HEK293T (cell line): ENCODE measurements at regions not wholly inside any gene's neighbourhood (a gene's known extent, or its start where the extent isn't known, plus 50 kb on each side); places are given as distances from the start of the nearest gene placed in this dataset.

Experiments used
- CTCF ChIA-PET: fragments of 350-600 bp; formaldehyde crosslinking; extraction: SDS; loops from one replicate; lab custom pipeline; 2021; ENCODE audit warnings: antibody characterized with exemption, inconsistent platforms; lab: Yijun Ruan, JAX
- POLR2A ChIA-PET: fragments of 350-600 bp; formaldehyde crosslinking; extraction: SDS; loops from one replicate; lab custom pipeline; 2020; ENCODE audit warnings: antibody characterized with exemption, inconsistent platforms; lab: Yijun Ruan, JAX
- DNase-seq: peaks from one replicate; pipeline ENCODE4 v3.0.0; 2012; ENCODE audit warnings: mixed read lengths; ENCODE audit errors: extremely low spot score
- ARNT ChIP-seq: fragments of 450-650 bp; IDR thresholded peaks from 2 replicates; pipeline ENCODE4 v1.6.1; 2017; ENCODE audit warnings: mild to moderate bottlenecking
- BHLHE40 ChIP-seq: fragments of 450-650 bp; IDR thresholded peaks from 2 replicates; pipeline ENCODE4 v1.6.1; 2016; ENCODE audit warnings: mild to moderate bottlenecking, moderate library complexity, borderline replicate concordance
- CTBP1 ChIP-seq: fragments of 450-650 bp; IDR thresholded peaks from 2 replicates; pipeline ENCODE4 v1.6.1; 2016; ENCODE audit warnings: borderline replicate concordance
- ELF4 ChIP-seq: fragments of 450-650 bp; IDR thresholded peaks from 2 replicates; pipeline ENCODE4 v1.6.1; 2017; ENCODE audit warnings: antibody characterized with exemption
- FOXA1 ChIP-seq: fragments of 450-650 bp; IDR thresholded peaks from 2 replicates; pipeline ENCODE4 v1.6.1; 2016; ENCODE audit warnings: mild to moderate bottlenecking
- FOXK2 ChIP-seq: fragments of 450-650 bp; IDR thresholded peaks from 2 replicates; pipeline ENCODE4 v1.6.1; 2016; ENCODE audit warnings: mild to moderate bottlenecking
- FOXM1 ChIP-seq: fragments of 450-650 bp; IDR thresholded peaks from 2 replicates; pipeline ENCODE4 v1.6.1; 2017; ENCODE audit warnings: mild to moderate bottlenecking, borderline replicate concordance
- HDGF ChIP-seq: fragments of 450-650 bp; IDR thresholded peaks from 2 replicates; pipeline ENCODE4 v1.6.1; 2017; ENCODE audit warnings: antibody characterized with exemption, borderline replicate concordance
- L3MBTL2 ChIP-seq: fragments of 450-650 bp; conservative IDR thresholded peaks from 2 replicates; pipeline ENCODE4 v1.6.1; 2016; ENCODE audit warnings: mild to moderate bottlenecking
- LEF1 ChIP-seq: fragments of 450-650 bp; IDR thresholded peaks from 2 replicates; pipeline ENCODE4 v1.6.1; 2017; ENCODE audit warnings: mild to moderate bottlenecking, borderline replicate concordance
- NFRKB ChIP-seq: fragments of 450-650 bp; IDR thresholded peaks from 2 replicates; pipeline ENCODE4 v1.6.1; 2016; ENCODE audit warnings: mild to moderate bottlenecking, moderate library complexity
- SP1 ChIP-seq: fragments of 450-650 bp; IDR thresholded peaks from 2 replicates; pipeline ENCODE4 v1.6.1; 2017
- SUZ12 ChIP-seq: fragments of 450-650 bp; IDR thresholded peaks from 2 replicates; pipeline ENCODE4 v1.6.1; 2016; ENCODE audit warnings: mild to moderate bottlenecking
- TARDBP ChIP-seq: fragments of 450-650 bp; IDR thresholded peaks from 2 replicates; pipeline ENCODE4 v1.6.1; 2016
- ZNF384 ChIP-seq: fragments of 450-650 bp; IDR thresholded peaks from 2 replicates; pipeline ENCODE4 v1.6.1; 2016
- TF ChIP-seq, protein P1 (sequence below): fragments of 450-650 bp; IDR thresholded peaks from 2 replicates; pipeline ENCODE4 v1.6.1; 2016

DNA sequence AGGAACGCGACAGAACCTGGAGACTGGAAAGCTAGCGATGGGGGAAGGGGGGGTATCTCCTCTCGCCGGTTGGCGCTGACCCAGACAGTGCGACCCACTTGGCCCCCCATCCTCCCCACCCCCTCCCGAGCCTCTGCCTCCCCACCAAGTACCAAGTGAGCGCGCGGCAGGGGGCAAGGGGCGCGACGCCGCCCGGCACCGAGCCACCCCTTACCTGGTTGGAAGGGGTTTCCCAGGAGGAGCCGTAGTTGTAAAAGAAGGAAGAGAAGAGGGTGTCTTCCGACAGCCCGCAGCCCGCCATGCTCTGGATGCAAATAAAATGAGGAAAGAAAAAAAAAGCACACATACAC is 112.2 kb downstream of the DHX15 start:
- TF ChIP-seq ELF4 (no peak), LEF1 (no peak), NFRKB (no peak), BHLHE40 (no peak), FOXK2 (no peak), HDGF (no peak), ZNF384 (no peak), ARNT (no peak), FOXM1 (no peak), FOXA1 (no peak), SUZ12 (no peak), TARDBP (no peak), SP1 (no peak), CTBP1 (no peak), L3MBTL2 (no peak)
- TF ChIP-seq, protein P1, sequence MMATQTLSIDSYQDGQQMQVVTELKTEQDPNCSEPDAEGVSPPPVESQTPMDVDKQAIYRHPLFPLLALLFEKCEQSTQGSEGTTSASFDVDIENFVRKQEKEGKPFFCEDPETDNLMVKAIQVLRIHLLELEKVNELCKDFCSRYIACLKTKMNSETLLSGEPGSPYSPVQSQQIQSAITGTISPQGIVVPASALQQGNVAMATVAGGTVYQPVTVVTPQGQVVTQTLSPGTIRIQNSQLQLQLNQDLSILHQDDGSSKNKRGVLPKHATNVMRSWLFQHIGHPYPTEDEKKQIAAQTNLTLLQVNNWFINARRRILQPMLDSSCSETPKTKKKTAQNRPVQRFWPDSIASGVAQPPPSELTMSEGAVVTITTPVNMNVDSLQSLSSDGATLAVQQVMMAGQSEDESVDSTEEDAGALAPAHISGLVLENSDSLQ, result no peak
- no peak for DNase-seq
- POLR2A ChIA-PET, result interaction anchor here (0.6 kb wide), 1 partner anchor 42 kb away, joined by 3 read pairs; no protein-coding TSS in a partner anchor
- CTCF ChIA-PET, result interaction anchor here (1.0 kb wide), 1 partner anchor 14 kb away, joined by 3 read pairs; no protein-coding TSS in a partner anchor

DNA sequence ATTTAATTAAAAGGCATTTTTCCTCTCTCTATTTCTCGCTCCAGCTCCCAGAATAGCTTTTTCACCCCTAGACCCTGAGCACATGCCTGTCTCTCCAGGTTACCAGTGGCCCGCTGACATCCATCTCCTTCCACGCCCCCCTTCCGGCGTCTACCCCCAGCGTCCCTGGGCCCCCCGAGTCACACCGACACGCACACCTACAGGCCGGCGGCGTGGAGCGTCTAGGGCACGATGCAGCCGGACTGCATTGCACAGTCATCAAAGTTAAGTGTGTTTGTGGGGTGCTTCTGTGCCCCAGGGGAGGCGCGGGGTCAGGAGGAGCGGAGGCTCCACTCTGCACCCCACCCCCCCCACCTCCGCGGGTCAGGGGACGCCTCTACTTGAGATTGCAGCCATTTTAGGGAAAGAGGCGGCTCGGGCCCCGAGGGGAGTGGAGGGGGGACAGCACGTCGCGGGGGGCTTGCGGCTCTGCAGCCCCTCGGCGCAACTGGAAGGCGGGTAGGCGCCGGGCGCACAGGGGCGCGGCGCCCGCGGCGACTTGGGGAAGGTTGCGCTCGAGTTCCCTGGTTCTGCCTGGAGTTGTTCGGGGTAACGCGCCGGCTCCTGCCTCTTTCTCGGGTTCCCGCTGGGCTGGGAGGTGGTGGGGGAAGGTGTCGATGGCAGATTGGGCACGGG is 112.7 kb downstream of the DHX15 start:
- ChIA-PET POLR2A (interaction anchor here (0.6 to 1.2 kb wide), 3 partner anchors 38 to 113 kb away, joined by 3 to 5 read pairs (median 5); partner anchors contain the start of gene DHX15), CTCF (no interaction called here)
- TF ChIP-seq L3MBTL2, result peak; percentile 10; the same call in 1 of the 2 replicates
- TF ChIP-seq ELF4, result no peak
- no peak for DNase-seq

DNA sequence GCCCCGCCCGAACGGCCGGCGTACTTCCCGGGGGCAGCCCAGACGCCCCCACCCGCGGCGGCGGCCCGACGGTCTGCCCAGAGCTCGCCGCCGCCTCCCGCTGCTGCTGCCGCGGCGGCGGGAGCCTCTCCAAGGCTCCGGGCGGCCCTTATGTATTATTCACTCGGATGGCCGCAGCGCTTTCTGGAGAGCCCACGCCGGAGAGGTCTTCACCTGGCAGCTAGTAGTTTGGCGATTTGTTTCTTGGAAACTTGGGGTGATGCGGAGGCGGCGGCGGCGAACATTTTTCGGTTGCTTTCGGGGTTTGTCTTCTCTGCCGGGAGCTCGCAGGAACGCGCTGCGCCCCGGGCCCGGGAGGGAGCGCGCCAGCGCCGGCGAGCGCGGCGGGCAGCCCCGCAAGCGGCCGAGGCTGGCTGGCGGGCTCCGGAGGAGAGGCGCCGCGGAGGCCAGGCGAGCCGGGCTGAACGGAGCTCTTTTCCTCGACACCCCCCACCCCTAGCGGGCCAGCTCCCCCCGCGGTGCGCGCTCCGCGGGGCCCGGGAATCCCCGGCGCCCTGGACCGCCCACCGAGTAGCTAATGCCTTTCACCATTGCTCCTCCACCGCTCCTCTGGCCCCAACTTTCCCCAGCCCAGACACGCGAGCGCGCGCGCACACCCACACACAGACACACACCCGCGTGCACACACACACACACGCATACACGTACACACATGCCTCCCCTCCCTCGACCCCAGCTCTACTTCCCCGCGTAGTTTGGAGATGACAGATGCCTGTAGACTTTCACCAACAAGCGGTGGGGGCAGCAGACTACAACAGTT is 113.5 kb downstream of the DHX15 start:
- ChIA-PET POLR2A (interaction anchor here (0.8 to 1.7 kb wide), 3 partner anchors 37 to 114 kb away, joined by 5 to 8 read pairs (median 5); partner anchors contain the start of gene DHX15), CTCF (interaction anchor here (0.6 to 1.6 kb wide), 2 partner anchors 10 to 293 kb away, joined by 3 read pairs; no protein-coding TSS in a partner anchor)
- no peak for TF ChIP-seq NFRKB
- TF ChIP-seq L3MBTL2, result peak; percentile 56; the same call in 1 of the 2 replicates
- no peak for TF ChIP-seq FOXK2
- TF ChIP-seq BHLHE40, result no peak
- no peak for TF ChIP-seq HDGF
- no peak for TF ChIP-seq FOXA1
- DNase-seq, result peak; percentile 18

DNA sequence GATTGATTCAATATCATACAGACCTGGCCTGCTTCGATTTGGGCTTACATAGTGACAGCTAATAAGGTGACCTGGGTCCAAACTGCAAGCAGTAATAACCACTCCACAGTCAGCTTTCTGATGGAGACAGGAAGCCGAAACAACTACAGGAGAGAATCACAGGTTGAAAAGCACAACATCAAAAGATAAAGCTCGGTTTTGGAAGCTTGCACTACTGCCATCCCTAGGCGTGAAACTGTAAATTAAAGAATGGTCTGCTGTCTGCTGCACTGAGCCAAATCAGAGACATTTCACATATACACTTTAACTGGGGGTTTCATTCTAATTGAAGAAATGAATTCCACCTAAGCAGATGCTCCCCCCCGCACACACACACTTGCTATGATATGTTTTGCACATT is 116.3 kb downstream of the DHX15 start:
- no peak for DNase-seq
- ChIA-PET CTCF (no interaction called here), POLR2A (no interaction called here)
- TF ChIP-seq FOXA1, result no peak
- no peak for TF ChIP-seq LEF1
- no peak for TF ChIP-seq HDGF
- TF ChIP-seq SUZ12, result no peak
- no peak for TF ChIP-seq NFRKB
- TF ChIP-seq ELF4, result no peak
- no peak for TF ChIP-seq L3MBTL2
- TF ChIP-seq ARNT, result no peak
- no peak for TF ChIP-seq BHLHE40
- no peak for TF ChIP-seq ZNF384
- no peak for TF ChIP-seq TARDBP
- no peak for TF ChIP-seq FOXM1
- no peak for TF ChIP-seq SP1
- TF ChIP-seq FOXK2, result no peak
- TF ChIP-seq, protein P1, result no peak
- TF ChIP-seq CTBP1, result no peak

DNA sequence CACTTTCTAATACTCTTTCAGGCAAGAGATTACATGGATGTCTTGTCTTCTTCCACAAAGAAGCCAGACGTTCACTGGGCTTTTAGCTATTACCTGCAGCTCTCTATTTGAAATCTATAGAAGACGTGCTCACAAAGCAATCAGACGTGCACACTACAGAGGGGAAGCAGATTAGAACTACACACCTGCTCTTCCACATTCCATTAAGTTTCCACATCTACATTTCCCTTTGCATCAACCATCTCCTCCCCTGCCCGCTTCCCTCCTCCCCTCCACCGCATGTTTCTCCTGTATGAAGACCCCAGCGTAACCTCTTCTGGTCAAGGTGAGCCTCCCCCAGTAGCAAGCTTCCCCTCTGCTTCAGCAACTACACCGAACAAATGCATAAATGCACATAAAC is 119.8 kb downstream of the DHX15 start:
- CTCF ChIA-PET, result no interaction called here
- no peak for DNase-seq
- POLR2A ChIA-PET, result no interaction called here
- TF ChIP-seq FOXK2 (no peak), L3MBTL2 (no peak), ELF4 (no peak), SP1 (no peak), TARDBP (no peak), ZNF384 (no peak), LEF1 (no peak), FOXA1 (no peak), ARNT (no peak), FOXM1 (no peak), NFRKB (no peak), SUZ12 (no peak), CTBP1 (no peak), BHLHE40 (no peak)
- TF ChIP-seq, protein P1, result no peak
